ENCODE measurements at regions not wholly inside any gene's neighbourhood (a gene's known extent, or its start where the extent isn't known, plus 50 kb on each side); places are given as distances from the start of the nearest gene placed in this dataset.

GRCh38 chr1:222014001-222014400 lies 272.1 kb upstream of the DUSP10 start:
- no peak overlapping the region for H3K4me3 ChIP-seq (ENCODE audit: low read depth, low read length)
- intact Hi-C loops (cut with micrococcal nuclease; ENCODE audit: unreplicated experiment), result no loop called here
- Mint-ChIP-seq H3K27ac (ENCODE audit: unreplicated experiment) (no peak overlapping the region), H3K36me3 (ENCODE audit: insufficient read depth, unreplicated experiment) (no peaks in the 10 kb centered on the region), H3K27me3 (ENCODE audit: insufficient read depth, unreplicated experiment) (no peaks in the 10 kb centered on the region), H3K9me3 (ENCODE audit: unreplicated experiment) (no peaks in the 10 kb centered on the region), H3K4me3 (ENCODE audit: unreplicated experiment) (no peak overlapping the region), H3K4me1 (ENCODE audit: low read depth, unreplicated experiment) (no peaks in the 10 kb centered on the region)
- H3K27me3 ChIP-seq (replicated peaks; ENCODE audit: control insufficient read depth, insufficient read depth, low read length), result no peaks in the 10 kb centered on the region
- H3K4me1 ChIP-seq, result no peaks in the 10 kb centered on the region
- ChIA-PET CTCF (no interaction called here), POLR2A (no interaction called here)
- no TSS peak for BruUV-seq (replicated peaks)
- TF ChIP-seq CTCF (IDR thresholded peaks at IDR 0.05; ENCODE audit: insufficient read depth in 1 of 2, low read depth in 1 of 2, low read length in 1 of 2, severe bottlenecking in 1 of 2, unreplicated experiment in 1 of 2), result no peak
- no peaks in the 10 kb centered on the region for H3K36me3 ChIP-seq (ENCODE audit: control insufficient read depth, insufficient read depth, low read length)
- H3K9me3 ChIP-seq, result no peaks in the 10 kb centered on the region
- DNase-seq, result no peak

DNA sequence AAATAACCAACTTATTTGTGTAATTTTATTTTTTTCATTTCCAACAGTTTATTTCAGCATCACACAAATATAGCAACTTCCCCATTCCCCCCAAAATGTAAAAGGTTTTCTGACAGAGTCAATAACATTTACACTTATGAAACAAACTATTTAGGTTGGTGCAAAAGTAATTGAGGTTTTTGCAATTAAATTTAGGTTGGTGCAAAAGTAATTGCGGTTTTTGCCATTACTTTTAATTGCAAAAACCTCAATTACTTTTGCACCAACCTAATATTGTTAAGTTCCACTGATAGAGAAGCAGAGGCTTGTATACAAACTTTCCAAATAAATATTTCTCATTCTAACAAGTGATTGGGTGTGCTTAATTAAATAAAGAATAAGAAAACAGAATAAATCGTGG lies 270.9 kb upstream of the DUSP10 start:
- no peaks in the 10 kb centered on the region for H3K9me3 ChIP-seq
- Mint-ChIP-seq H3K36me3 (ENCODE audit: insufficient read depth, unreplicated experiment) (no peaks in the 10 kb centered on the region), H3K4me3 (ENCODE audit: unreplicated experiment) (no peak overlapping the region), H3K9me3 (ENCODE audit: unreplicated experiment) (no peaks in the 10 kb centered on the region), H3K27me3 (ENCODE audit: insufficient read depth, unreplicated experiment) (no peaks in the 10 kb centered on the region), H3K27ac (ENCODE audit: unreplicated experiment) (no peak overlapping the region), H3K4me1 (ENCODE audit: low read depth, unreplicated experiment) (no peaks in the 10 kb centered on the region)
- BruUV-seq (replicated peaks), result no TSS peak
- POLR2A ChIA-PET, result no interaction called here
- CTCF ChIA-PET, result no interaction called here
- intact Hi-C loops (cut with micrococcal nuclease; ENCODE audit: unreplicated experiment), result no loop called here
- TF ChIP-seq CTCF (IDR thresholded peaks at IDR 0.05; ENCODE audit: insufficient read depth in 1 of 2, low read depth in 1 of 2, low read length in 1 of 2, severe bottlenecking in 1 of 2, unreplicated experiment in 1 of 2), result no peak
- no peak overlapping the region for H3K4me3 ChIP-seq (ENCODE audit: low read depth, low read length)
- no peak for DNase-seq
- H3K4me1 ChIP-seq, result no peaks in the 10 kb centered on the region
- no peaks in the 10 kb centered on the region for H3K36me3 ChIP-seq (ENCODE audit: control insufficient read depth, insufficient read depth, low read length)
- H3K27me3 ChIP-seq (replicated peaks; ENCODE audit: control insufficient read depth, insufficient read depth, low read length), result no peaks in the 10 kb centered on the region

- no peak for DNase-seq
- Histone ChIP-seq H3K36me3 (ENCODE audit: control insufficient read depth, insufficient read depth, low read length) (no peaks in the 10 kb centered on the region), H3K4me3 (ENCODE audit: low read depth, low read length) (no peak overlapping the region), H3K27me3 (replicated peaks; ENCODE audit: control insufficient read depth, insufficient read depth, low read length) (no peaks in the 10 kb centered on the region), H3K9me3 (no peaks in the 10 kb centered on the region), H3K4me1 (no peaks in the 10 kb centered on the region)
- Mint-ChIP-seq H3K36me3 (ENCODE audit: insufficient read depth, unreplicated experiment) (no peaks in the 10 kb centered on the region), H3K27me3 (ENCODE audit: insufficient read depth, unreplicated experiment) (no peaks in the 10 kb centered on the region), H3K4me3 (ENCODE audit: unreplicated experiment) (no peak overlapping the region), H3K27ac (ENCODE audit: unreplicated experiment) (no peak overlapping the region), H3K9me3 (ENCODE audit: unreplicated experiment) (no peaks in the 10 kb centered on the region), H3K4me1 (ENCODE audit: low read depth, unreplicated experiment) (no peaks in the 10 kb centered on the region)
- no TSS peak for BruUV-seq (replicated peaks)
- intact Hi-C loops (cut with micrococcal nuclease; ENCODE audit: unreplicated experiment), result no loop called here
- no peak for TF ChIP-seq CTCF (IDR thresholded peaks at IDR 0.05; ENCODE audit: insufficient read depth in 1 of 2, low read depth in 1 of 2, low read length in 1 of 2, severe bottlenecking in 1 of 2, unreplicated experiment in 1 of 2)
- POLR2A ChIA-PET, result no interaction called here
- CTCF ChIA-PET, result interaction anchor here (0.7 kb wide), 2 partner anchors 160 to 433 kb away, joined by 4 read pairs; no protein-coding TSS in a partner anchor
These were observed 268.4 kb upstream of the DUSP10 start for GRCh38 chr1:222010306-222010705.

Measured in Caco-2 (cell line).